ENCODE measurements at regions not wholly inside any gene's neighbourhood (a gene's known extent, or its start where the extent isn't known, plus 50 kb on each side); places are given as distances from the start of the nearest gene placed in this dataset.

DNA sequence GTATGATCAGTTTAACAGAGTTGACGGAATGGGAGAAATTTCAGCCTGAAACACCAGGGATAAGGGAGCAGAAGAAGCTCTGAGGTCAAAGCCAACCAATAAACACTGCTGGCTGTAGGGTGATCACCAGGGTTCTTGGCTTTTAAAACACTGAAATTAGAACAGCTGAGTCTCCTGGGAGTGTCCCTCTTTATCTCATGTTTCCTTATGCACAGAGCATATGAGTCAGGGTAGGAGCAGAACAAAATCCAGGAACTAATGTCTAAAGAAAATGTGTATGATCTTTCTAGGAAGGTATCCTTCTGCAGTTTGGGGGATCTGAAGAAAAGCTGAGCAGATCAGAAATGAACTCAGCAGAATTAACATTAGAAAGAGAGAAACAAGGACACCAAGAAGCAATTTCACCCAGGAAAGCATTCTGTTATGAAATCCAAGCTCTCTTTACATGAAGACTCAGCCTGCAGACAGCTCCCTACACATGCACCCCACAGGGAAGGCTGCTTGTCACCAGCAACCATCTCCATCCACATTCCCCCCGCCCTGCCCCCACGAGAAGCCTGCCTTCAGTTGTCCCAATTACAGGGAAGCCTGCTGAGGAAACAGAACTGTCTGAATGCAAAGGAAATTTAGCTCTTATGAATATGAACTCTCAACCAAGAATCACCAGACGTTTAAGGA lies 469.7 kb downstream of the PDCD6IP start:
- Histone ChIP-seq H3K27ac (ENCODE audit: low read length) (no peak overlapping the region), H3K4me3 (ENCODE audit: control insufficient read depth in 1 of 2, extremely low read depth in 1 of 2, low read length in 1 of 2) (no peak overlapping the region), H3K27me3 (replicated peaks in 1 of 2; ENCODE audit: control insufficient read depth in 2 of 2, extremely low read depth in 1 of 2, insufficient read depth in 2 of 2, low read length in 1 of 2) (no peaks in the 10 kb centered on the region), H3K4me1 (ENCODE audit: control insufficient read depth in 1 of 2, extremely low read depth in 1 of 2, insufficient read depth in 2 of 2, low read length in 2 of 2) (no peaks in the 10 kb centered on the region), H3K9me3 (no peaks in the 10 kb centered on the region), H3K36me3 (ENCODE audit: control insufficient read depth in 2 of 2, extremely low read depth in 1 of 2, insufficient read depth in 1 of 2, low read length in 1 of 2) (no peaks in the 10 kb centered on the region)
- ChIA-PET CTCF (no interaction called here), POLR2A (no interaction called here)
- Mint-ChIP-seq H3K27me3 (peaks cover 1 to 9% of the 10 kb centered on the region in 2 donors), H3K27ac (no peak overlapping the region), H3K4me3 (no peak overlapping the region), H3K36me3 (no peaks in the 10 kb centered on the region), H3K4me1 (no peaks in the 10 kb centered on the region), H3K9me3 (peaks cover 0 to 7% (median 0%) of the 10 kb centered on the region in 3 donors)
- WGBS (ENCODE audit: insufficient coverage): 100% methylated on average over 1 of the region's 4 CpGs
- DNase-seq: no peak
- no peak for ATAC-seq (replicated peaks in 1 of 4)

DNA sequence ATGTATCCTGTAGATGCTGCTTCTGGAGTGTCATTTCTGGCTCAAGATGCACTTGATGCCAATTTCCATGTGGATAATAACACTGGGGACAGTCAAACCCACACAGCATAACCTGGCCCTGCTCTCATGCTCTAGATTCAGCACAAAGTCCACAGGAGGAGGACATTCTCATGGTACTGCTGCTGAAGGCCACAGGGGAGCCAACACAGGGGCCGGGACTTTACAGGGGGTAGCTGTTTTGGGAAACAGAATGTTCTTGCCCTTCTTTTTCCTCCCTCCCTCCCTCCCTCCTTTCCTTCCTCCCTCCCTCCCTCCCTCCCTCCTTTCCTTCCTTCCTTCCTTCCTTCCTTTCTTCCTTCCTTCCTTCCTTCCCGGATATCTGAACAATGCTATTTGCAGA lies 477.4 kb downstream of the PDCD6IP start:
- Histone ChIP-seq H3K4me3 (ENCODE audit: control insufficient read depth in 1 of 2, extremely low read depth in 1 of 2, low read length in 1 of 2) (no peak overlapping the region), H3K27ac (ENCODE audit: low read length) (no peak overlapping the region), H3K4me1 (ENCODE audit: control insufficient read depth in 1 of 2, extremely low read depth in 1 of 2, insufficient read depth in 2 of 2, low read length in 2 of 2) (no peaks in the 10 kb centered on the region), H3K9me3 (no peaks in the 10 kb centered on the region), H3K27me3 (replicated peaks in 1 of 2; ENCODE audit: control insufficient read depth in 2 of 2, extremely low read depth in 1 of 2, insufficient read depth in 2 of 2, low read length in 1 of 2) (no peaks in the 10 kb centered on the region), H3K36me3 (ENCODE audit: control insufficient read depth in 2 of 2, extremely low read depth in 1 of 2, insufficient read depth in 1 of 2, low read length in 1 of 2) (no peaks in the 10 kb centered on the region)
- ChIA-PET CTCF (no interaction called here), POLR2A (no interaction called here)
- Mint-ChIP-seq H3K9me3 (peaks cover 0 to 7% (median 0%) of the 10 kb centered on the region in 3 donors), H3K4me1 (no peaks in the 10 kb centered on the region), H3K27me3 (peaks cover 0 to 3% of the 10 kb centered on the region in 2 donors), H3K36me3 (no peaks in the 10 kb centered on the region), H3K27ac (no peak overlapping the region), H3K4me3 (no peak overlapping the region)
- ATAC-seq (replicated peaks in 1 of 4): no peak
- no CpG with 5 or more reads among the region's 2 CpGs for WGBS (ENCODE audit: insufficient coverage)
- no peak for DNase-seq

DNA sequence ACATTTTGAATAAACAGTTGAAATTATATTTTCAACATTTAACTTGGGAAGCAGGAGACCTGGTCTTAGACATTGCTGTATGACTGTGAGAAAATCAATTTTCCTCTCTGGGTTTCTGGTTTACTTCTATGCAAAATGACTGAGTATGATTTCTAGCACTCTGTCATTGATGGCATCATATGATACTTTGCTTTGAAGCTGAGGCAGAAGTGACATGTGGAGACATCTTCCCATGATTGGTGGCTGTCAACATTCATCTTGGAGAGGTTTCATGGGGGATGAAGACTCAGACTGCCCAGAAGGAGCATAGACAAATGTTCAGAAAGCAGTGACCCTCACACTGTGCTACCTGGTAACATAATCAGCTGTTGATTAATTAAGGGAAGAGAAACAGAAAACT lies 477.9 kb downstream of the PDCD6IP start:
- H3K4me3 ChIP-seq (ENCODE audit: control insufficient read depth in 1 of 2, extremely low read depth in 1 of 2, low read length in 1 of 2): no peak overlapping the region
- Mint-ChIP-seq H3K27ac (no peak overlapping the region), H3K4me3 (no peak overlapping the region), H3K9me3 (peaks cover 0 to 5% (median 0%) of the 10 kb centered on the region in 3 donors), H3K4me1 (no peaks in the 10 kb centered on the region), H3K36me3 (no peaks in the 10 kb centered on the region), H3K27me3 (peaks cover 0 to 3% of the 10 kb centered on the region in 2 donors)
- ChIA-PET POLR2A (no interaction called here), CTCF (no interaction called here)
- H3K9me3 ChIP-seq: no peaks in the 10 kb centered on the region
- H3K27me3 ChIP-seq (replicated peaks in 1 of 2; ENCODE audit: control insufficient read depth in 2 of 2, extremely low read depth in 1 of 2, insufficient read depth in 2 of 2, low read length in 1 of 2): no peaks in the 10 kb centered on the region
- DNase-seq (no peak), ATAC-seq (replicated peaks in 1 of 4) (no peak)
- no peak overlapping the region for H3K27ac ChIP-seq (ENCODE audit: low read length)
- no peaks in the 10 kb centered on the region for H3K36me3 ChIP-seq (ENCODE audit: control insufficient read depth in 2 of 2, extremely low read depth in 1 of 2, insufficient read depth in 1 of 2, low read length in 1 of 2)
- H3K4me1 ChIP-seq (ENCODE audit: control insufficient read depth in 1 of 2, extremely low read depth in 1 of 2, insufficient read depth in 2 of 2, low read length in 2 of 2): no peaks in the 10 kb centered on the region

DNA sequence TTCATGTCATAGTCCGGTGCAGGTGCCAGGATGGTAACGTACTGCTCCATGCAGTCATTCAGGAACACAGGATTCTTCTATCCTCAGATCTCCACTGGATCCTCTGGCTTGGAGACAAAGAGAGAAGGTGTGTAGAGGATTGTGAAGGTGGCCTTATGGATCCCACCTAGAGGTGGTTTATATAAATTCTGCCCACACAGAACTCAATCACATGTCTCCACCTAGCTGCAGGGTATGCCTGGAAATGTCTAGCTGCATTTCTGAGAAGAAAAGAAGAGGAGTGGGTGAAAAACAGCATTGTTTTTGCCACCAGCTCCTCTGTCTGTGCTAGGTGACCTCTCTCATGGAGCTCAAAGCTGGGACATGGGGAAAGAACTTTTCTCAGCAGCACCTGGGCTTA lies 478.7 kb downstream of the PDCD6IP start:
- H3K4me3 Mint-ChIP-seq: no peak overlapping the region
- no peak overlapping the region for H3K27ac ChIP-seq (ENCODE audit: low read length)
- H3K36me3 Mint-ChIP-seq: no peaks in the 10 kb centered on the region
- H3K9me3 Mint-ChIP-seq: no peaks in the 10 kb centered on the region
- no peaks in the 10 kb centered on the region for H3K36me3 ChIP-seq (ENCODE audit: control insufficient read depth in 2 of 2, extremely low read depth in 1 of 2, insufficient read depth in 1 of 2, low read length in 1 of 2)
- ChIA-PET POLR2A (no interaction called here), CTCF (no interaction called here)
- no peak overlapping the region for H3K27ac Mint-ChIP-seq
- no peaks in the 10 kb centered on the region for H3K27me3 Mint-ChIP-seq
- no peak for ATAC-seq (replicated peaks in 1 of 4)
- H3K4me1 ChIP-seq (ENCODE audit: control insufficient read depth in 1 of 2, extremely low read depth in 1 of 2, insufficient read depth in 2 of 2, low read length in 2 of 2): no peaks in the 10 kb centered on the region
- H3K4me1 Mint-ChIP-seq: no peaks in the 10 kb centered on the region
- no peak for DNase-seq
- no peak overlapping the region for H3K4me3 ChIP-seq (ENCODE audit: control insufficient read depth in 1 of 2, extremely low read depth in 1 of 2, low read length in 1 of 2)
- WGBS (ENCODE audit: insufficient coverage): 50% methylated on average over 2 of the region's 2 CpGs
- no peaks in the 10 kb centered on the region for H3K27me3 ChIP-seq (replicated peaks in 1 of 2; ENCODE audit: control insufficient read depth in 2 of 2, extremely low read depth in 1 of 2, insufficient read depth in 2 of 2, low read length in 1 of 2)
- no peaks in the 10 kb centered on the region for H3K9me3 ChIP-seq

DNA sequence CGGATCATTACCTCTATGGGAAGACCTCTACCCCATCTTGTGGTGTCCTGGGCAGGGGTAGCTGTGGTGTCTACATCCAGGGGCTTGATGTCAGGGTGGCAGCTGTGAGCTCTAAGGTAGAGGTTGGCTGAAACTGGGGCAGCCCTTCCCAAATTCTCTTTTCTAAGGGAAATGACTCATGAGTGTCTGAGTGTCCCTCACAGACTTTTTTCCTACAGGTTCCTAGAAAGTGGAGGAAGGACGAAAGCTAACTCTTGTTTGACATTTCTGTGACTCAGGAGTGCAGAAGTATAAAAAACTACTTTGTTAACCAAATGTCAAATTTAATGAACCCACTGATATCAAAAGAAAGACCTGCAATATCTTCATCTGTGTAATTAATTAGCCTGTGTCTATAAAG lies 481.5 kb downstream of the PDCD6IP start:
- Histone ChIP-seq H3K27ac (ENCODE audit: low read length) (no peak overlapping the region), H3K9me3 (no peaks in the 10 kb centered on the region), H3K27me3 (replicated peaks in 1 of 2; ENCODE audit: control insufficient read depth in 2 of 2, extremely low read depth in 1 of 2, insufficient read depth in 2 of 2, low read length in 1 of 2) (no peaks in the 10 kb centered on the region), H3K36me3 (ENCODE audit: control insufficient read depth in 2 of 2, extremely low read depth in 1 of 2, insufficient read depth in 1 of 2, low read length in 1 of 2) (no peaks in the 10 kb centered on the region), H3K4me3 (ENCODE audit: control insufficient read depth in 1 of 2, extremely low read depth in 1 of 2, low read length in 1 of 2) (no peak overlapping the region), H3K4me1 (ENCODE audit: control insufficient read depth in 1 of 2, extremely low read depth in 1 of 2, insufficient read depth in 2 of 2, low read length in 2 of 2) (no peaks in the 10 kb centered on the region)
- no peak overlapping the region for H3K4me3 Mint-ChIP-seq
- no peaks in the 10 kb centered on the region for H3K27me3 Mint-ChIP-seq
- ChIA-PET CTCF (no interaction called here), POLR2A (no interaction called here)
- no peaks in the 10 kb centered on the region for H3K36me3 Mint-ChIP-seq
- no CpG with 5 or more reads among the region's 2 CpGs for WGBS (ENCODE audit: insufficient coverage)
- no peaks in the 10 kb centered on the region for H3K4me1 Mint-ChIP-seq
- DNase-seq: no peak
- no peak for ATAC-seq (replicated peaks in 1 of 4)
- no peak overlapping the region for H3K27ac Mint-ChIP-seq
- H3K9me3 Mint-ChIP-seq: no peaks in the 10 kb centered on the region

DNA sequence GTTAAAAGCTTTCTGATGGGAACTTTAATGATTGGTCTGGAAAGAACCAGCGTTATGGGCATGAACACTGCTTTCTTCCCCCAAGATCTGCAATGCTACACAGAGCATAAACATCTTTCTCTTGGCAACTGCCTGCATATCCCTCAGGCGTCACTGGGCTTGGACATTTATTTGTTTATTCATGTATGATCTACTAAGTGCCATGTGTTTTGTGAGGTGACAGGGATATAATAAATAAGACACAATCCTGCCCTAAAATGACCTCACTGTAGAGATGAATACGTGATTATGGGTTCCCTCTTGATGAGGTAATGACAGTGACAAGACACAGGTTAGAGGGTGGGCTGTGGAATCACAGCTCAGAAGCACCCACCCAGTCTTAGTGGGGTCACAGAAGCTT lies 485.3 kb downstream of the PDCD6IP start:
- POLR2A ChIA-PET: no interaction called here
- WGBS (ENCODE audit: insufficient coverage): no CpG with 5 or more reads among the region's 3 CpGs
- Histone ChIP-seq H3K36me3 (ENCODE audit: control insufficient read depth in 2 of 2, extremely low read depth in 1 of 2, insufficient read depth in 1 of 2, low read length in 1 of 2) (no peaks in the 10 kb centered on the region), H3K4me3 (ENCODE audit: control insufficient read depth in 1 of 2, extremely low read depth in 1 of 2, low read length in 1 of 2) (no peak overlapping the region), H3K27ac (ENCODE audit: low read length) (no peak overlapping the region), H3K9me3 (no peaks in the 10 kb centered on the region), H3K27me3 (replicated peaks in 1 of 2; ENCODE audit: control insufficient read depth in 2 of 2, extremely low read depth in 1 of 2, insufficient read depth in 2 of 2, low read length in 1 of 2) (no peaks in the 10 kb centered on the region), H3K4me1 (ENCODE audit: control insufficient read depth in 1 of 2, extremely low read depth in 1 of 2, insufficient read depth in 2 of 2, low read length in 2 of 2) (no peaks in the 10 kb centered on the region)
- peaks cover 0 to 2% of the 10 kb centered on the region in 2 donors for H3K27me3 Mint-ChIP-seq
- H3K36me3 Mint-ChIP-seq: no peaks in the 10 kb centered on the region
- CTCF ChIA-PET: no interaction called here
- no peak for ATAC-seq (replicated peaks in 1 of 4)
- no peaks in the 10 kb centered on the region for H3K4me1 Mint-ChIP-seq
- H3K27ac Mint-ChIP-seq: no peak overlapping the region
- peaks cover 0 to 4% (median 0%) of the 10 kb centered on the region in 3 donors for H3K9me3 Mint-ChIP-seq
- no peak overlapping the region for H3K4me3 Mint-ChIP-seq
- DNase-seq: no peak
